ENCODE measurements at regions not wholly inside any gene's neighbourhood (a gene's known extent, or its start where the extent isn't known, plus 50 kb on each side); places are given as distances from the start of the nearest gene placed in this dataset.

DNA sequence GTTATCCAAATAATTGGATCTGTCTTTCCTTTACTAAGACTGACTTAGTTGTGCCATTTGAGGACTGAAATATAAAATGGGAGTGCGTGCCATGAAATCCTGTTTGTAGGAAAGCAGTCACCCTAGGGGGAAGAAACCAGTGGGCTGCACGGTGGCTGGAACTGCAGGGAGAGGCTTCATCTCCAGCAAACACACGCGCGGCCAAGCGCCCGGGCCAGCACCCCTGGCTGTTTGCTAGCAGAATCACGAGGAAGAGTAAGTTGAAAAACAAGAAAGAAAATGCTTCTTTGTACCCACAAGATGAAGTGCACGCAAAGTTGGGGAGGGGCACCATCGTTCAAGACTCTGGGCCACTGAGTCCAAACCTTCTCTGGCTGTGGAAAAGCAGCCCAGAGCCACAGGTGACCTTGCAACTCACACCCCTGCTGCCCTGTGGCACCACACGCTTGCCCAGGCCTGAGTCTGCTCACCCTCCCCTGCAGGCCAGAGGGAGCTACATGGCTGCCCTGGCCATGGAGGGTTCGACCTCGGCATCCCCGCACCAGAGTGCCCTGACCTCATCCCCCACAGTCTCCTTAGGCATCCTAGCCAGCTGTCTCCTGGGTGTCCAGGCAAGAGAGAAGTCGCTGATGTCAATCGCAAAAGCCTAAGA lies 55.2 kb downstream of the IRX2 start:
- Histone ChIP-seq H3K27me3 (no peaks in the 10 kb centered on the region), H3K9me3 (no peaks in the 10 kb centered on the region), H3K36me3 (no peaks in the 10 kb centered on the region), H3K4me3 (no peak overlapping the region), H3K27ac (no peak overlapping the region), H3K4me1 (no peaks in the 10 kb centered on the region)
- no peak for DNase-seq (ENCODE audit: low spot score in 2 of 2)
- TF ChIP-seq, protein P1, sequence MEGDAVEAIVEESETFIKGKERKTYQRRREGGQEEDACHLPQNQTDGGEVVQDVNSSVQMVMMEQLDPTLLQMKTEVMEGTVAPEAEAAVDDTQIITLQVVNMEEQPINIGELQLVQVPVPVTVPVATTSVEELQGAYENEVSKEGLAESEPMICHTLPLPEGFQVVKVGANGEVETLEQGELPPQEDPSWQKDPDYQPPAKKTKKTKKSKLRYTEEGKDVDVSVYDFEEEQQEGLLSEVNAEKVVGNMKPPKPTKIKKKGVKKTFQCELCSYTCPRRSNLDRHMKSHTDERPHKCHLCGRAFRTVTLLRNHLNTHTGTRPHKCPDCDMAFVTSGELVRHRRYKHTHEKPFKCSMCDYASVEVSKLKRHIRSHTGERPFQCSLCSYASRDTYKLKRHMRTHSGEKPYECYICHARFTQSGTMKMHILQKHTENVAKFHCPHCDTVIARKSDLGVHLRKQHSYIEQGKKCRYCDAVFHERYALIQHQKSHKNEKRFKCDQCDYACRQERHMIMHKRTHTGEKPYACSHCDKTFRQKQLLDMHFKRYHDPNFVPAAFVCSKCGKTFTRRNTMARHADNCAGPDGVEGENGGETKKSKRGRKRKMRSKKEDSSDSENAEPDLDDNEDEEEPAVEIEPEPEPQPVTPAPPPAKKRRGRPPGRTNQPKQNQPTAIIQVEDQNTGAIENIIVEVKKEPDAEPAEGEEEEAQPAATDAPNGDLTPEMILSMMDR (IDR thresholded peaks at IDR 0.05), result no peak
- TF ChIP-seq POLR2A (IDR thresholded peaks at IDR 0.05), result no peak
- no peak for TF ChIP-seq EP300 (IDR thresholded peaks at IDR 0.05)
- no peak for TF ChIP-seq POLR2AphosphoS5 (IDR thresholded peaks at IDR 0.05)
- 94% methylated on average over 16 of the region's 16 CpGs for WGBS

DNA sequence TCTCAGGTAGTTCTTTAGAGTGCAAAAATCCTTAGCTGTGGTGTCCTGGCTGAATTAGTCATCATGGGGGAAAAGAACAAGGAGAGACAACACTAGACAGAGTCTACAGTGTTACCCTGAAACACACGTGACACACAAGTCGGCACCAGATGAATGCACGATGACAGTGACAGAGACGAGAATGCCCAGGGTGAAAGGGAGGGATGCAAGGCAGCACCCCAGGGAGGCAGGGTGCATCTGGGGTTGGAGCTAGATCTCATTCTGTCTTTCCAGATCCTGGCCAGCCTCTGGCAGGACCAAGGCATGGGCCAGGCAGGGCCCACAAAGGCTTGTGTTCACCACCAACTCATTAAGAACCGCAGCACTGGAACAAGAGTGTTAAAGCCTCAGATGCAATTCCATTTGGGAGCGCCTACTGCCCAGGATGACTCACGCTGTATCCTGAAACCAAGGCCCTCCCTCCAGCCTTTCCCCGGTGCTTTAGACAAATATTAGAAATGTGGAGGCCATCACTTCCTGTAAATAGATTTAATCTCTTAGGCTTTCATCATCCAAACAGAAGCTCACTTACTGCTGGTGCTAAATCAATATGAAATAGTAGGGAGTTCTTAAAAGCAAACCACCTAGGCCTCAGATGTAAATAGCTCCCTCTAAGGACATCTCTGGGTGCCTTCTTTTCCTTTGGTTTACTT lies 56.1 kb downstream of the IRX2 start:
- H3K27ac ChIP-seq, result no peak overlapping the region
- TF ChIP-seq POLR2A (IDR thresholded peaks at IDR 0.05) (no peak), POLR2AphosphoS5 (IDR thresholded peaks at IDR 0.05) (no peak), EP300 (IDR thresholded peaks at IDR 0.05) (no peak)
- TF ChIP-seq, protein P1 (IDR thresholded peaks at IDR 0.05), result no peak
- H3K4me1 ChIP-seq, result no peaks in the 10 kb centered on the region
- H3K27me3 ChIP-seq, result no peaks in the 10 kb centered on the region
- H3K36me3 ChIP-seq, result no peaks in the 10 kb centered on the region
- no peak overlapping the region for H3K4me3 ChIP-seq
- 86% methylated on average over 8 of the region's 8 CpGs for WGBS
- DNase-seq (ENCODE audit: low spot score in 2 of 2), result no peak
- no peaks in the 10 kb centered on the region for H3K9me3 ChIP-seq

DNA sequence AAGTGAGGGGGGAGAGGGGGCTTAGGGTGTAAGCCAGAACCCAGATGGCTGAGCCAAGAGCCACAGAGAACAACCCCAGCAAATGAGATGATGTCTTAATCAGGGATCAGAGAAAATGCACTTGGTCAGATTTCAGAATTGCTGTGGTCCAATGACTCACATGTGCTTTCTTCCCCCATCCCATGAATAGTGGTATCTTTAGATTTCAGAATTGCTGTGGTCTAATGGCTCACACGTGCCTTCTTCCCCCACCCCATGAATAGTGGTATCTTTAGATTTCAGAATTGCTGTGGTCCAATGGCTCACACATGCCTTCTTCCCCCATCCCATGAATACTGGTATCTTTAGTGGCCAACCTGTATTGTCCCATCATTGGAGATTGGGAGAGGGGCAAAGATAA lies 59.9 kb downstream of the IRX2 start:
- Histone ChIP-seq H3K27ac (no peak overlapping the region), H3K27me3 (no peaks in the 10 kb centered on the region), H3K36me3 (no peaks in the 10 kb centered on the region), H3K4me1 (peaks cover 9% of the 10 kb centered on the region), H3K4me3 (no peak overlapping the region), H3K9me3 (no peaks in the 10 kb centered on the region)
- TF ChIP-seq, protein P1 (IDR thresholded peaks at IDR 0.05), result no peak
- TF ChIP-seq EP300 (IDR thresholded peaks at IDR 0.05) (no peak), POLR2AphosphoS5 (IDR thresholded peaks at IDR 0.05) (no peak), POLR2A (IDR thresholded peaks at IDR 0.05) (no peak)
- DNase-seq (ENCODE audit: low spot score in 2 of 2), result no peak
- 79% methylated on average over 1 of the region's 1 CpG for WGBS

DNA sequence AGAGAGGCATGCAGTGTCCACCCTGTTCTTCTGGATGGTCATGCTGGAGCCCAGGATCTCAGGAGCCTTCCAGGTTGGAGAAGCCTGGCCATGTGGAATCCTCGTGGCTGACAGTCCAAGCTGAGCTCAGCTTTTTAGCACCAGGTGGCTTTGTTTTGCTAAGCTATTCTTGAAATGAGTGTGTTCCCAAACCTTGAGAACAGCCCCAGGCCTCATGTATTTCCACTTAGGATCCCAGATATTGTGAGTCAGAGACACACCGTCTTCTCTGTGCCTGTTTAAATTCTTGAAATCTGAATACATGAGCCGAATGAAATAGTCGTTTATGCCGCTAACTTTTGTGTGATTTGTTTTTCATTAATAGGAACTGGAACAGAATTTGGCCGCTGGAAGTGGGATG lies 61.2 kb downstream of the IRX2 start:
- Histone ChIP-seq H3K36me3 (no peaks in the 10 kb centered on the region), H3K9me3 (no peaks in the 10 kb centered on the region), H3K4me1 (peaks cover 19% of the 10 kb centered on the region), H3K4me3 (no peak overlapping the region), H3K27me3 (no peaks in the 10 kb centered on the region), H3K27ac (no peak overlapping the region)
- DNase-seq (ENCODE audit: low spot score in 2 of 2), result no peak
- no peak for TF ChIP-seq EP300 (IDR thresholded peaks at IDR 0.05)
- TF ChIP-seq POLR2A (IDR thresholded peaks at IDR 0.05), result no peak
- TF ChIP-seq, protein P1 (IDR thresholded peaks at IDR 0.05), result no peak
- TF ChIP-seq POLR2AphosphoS5 (IDR thresholded peaks at IDR 0.05), result no peak
- WGBS, result 76% methylated on average over 6 of the region's 6 CpGs

DNA sequence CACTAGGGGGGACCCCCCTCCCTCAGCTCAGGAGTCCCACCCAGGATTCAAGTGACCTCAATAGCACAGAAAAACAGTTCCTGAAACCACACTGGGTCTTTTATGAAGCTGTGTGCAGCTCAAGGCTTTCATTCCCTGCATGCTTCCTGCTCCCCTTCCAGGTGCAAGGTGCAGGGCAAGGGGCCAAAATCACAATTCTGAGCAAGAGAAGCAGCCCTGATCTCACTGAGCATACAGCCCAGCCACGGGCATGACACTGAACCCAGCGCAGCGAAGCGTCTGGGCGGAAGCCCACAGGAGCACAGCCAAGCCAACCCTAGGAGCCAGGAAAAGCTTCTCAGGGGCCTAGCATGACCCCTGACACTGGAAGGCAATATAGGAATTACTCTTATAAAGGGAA lies 62.9 kb downstream of the IRX2 start:
- H3K4me1 ChIP-seq, result peaks cover 22% of the 10 kb centered on the region
- no peak for DNase-seq (ENCODE audit: low spot score in 2 of 2)
- no peaks in the 10 kb centered on the region for H3K36me3 ChIP-seq
- H3K4me3 ChIP-seq, result no peak overlapping the region
- TF ChIP-seq POLR2A (IDR thresholded peaks at IDR 0.05), result no peak
- H3K27ac ChIP-seq, result no peak overlapping the region
- H3K9me3 ChIP-seq, result no peaks in the 10 kb centered on the region
- 66% methylated on average over 5 of the region's 5 CpGs for WGBS
- no peaks in the 10 kb centered on the region for H3K27me3 ChIP-seq

All from suprapubic skin (tissue), 4 donors.